ENCODE measurements at regions not wholly inside any gene's neighbourhood (a gene's known extent, or its start where the extent isn't known, plus 50 kb on each side); places are given as distances from the start of the nearest gene placed in this dataset.

GRCh38 chr21:35828161-35828560 lies 232.2 kb downstream of the SETD4 start:
- no peak for DNase-seq
- Histone ChIP-seq H3K36me3 (replicated peaks; ENCODE audit: insufficient read depth, low read length) (no peaks in the 10 kb centered on the region), H3K27me3 (replicated peaks; ENCODE audit: insufficient read depth, low read length) (no peaks in the 10 kb centered on the region), H4K20me1 (ENCODE audit: insufficient read depth, low read length) (no peaks in the 10 kb centered on the region), H3K79me2 (ENCODE audit: low read length) (no peaks in the 10 kb centered on the region), H3K4me1 (ENCODE audit: low read length) (no peaks in the 10 kb centered on the region), H3K4me2 (ENCODE audit: low read depth, low read length) (no peak overlapping the region), H3K27ac (ENCODE audit: low read length) (no peak overlapping the region), H3K9ac (ENCODE audit: low read length) (no peak overlapping the region), H3F3A (ENCODE audit: insufficient read depth, low read length) (no peaks in the 10 kb centered on the region), H3K9me3 (replicated peaks; ENCODE audit: insufficient read depth, low read length) (no peaks in the 10 kb centered on the region), H3K9me2 (replicated peaks; ENCODE audit: insufficient read depth, low read length) (no peaks in the 10 kb centered on the region), H3K4me3 (ENCODE audit: low read length) (no peak overlapping the region), H2AFZ (ENCODE audit: low read length) (no peak overlapping the region)
- no peak for TF ChIP-seq EZH2 (optimal IDR thresholded peaks at IDR 0.05; ENCODE audit: low read depth, low read length)
- no peak for TF ChIP-seq CTCF (IDR thresholded peaks at IDR 0.05; ENCODE audit: low read length)
- TF ChIP-seq EZH2phosphoT487 (IDR thresholded peaks at IDR 0.05; ENCODE audit: low read length) = no peak

- Histone ChIP-seq H3K79me2 (ENCODE audit: low read length) (no peaks in the 10 kb centered on the region), H3K4me1 (ENCODE audit: low read length) (no peaks in the 10 kb centered on the region), H3K9me3 (replicated peaks; ENCODE audit: insufficient read depth, low read length) (no peaks in the 10 kb centered on the region), H3K9ac (ENCODE audit: low read length) (no peak overlapping the region), H3K4me3 (ENCODE audit: low read length) (no peak overlapping the region), H3F3A (ENCODE audit: insufficient read depth, low read length) (no peaks in the 10 kb centered on the region), H2AFZ (ENCODE audit: low read length) (no peak overlapping the region), H4K20me1 (ENCODE audit: insufficient read depth, low read length) (no peaks in the 10 kb centered on the region), H3K4me2 (ENCODE audit: low read depth, low read length) (no peak overlapping the region), H3K9me2 (replicated peaks; ENCODE audit: insufficient read depth, low read length) (no peaks in the 10 kb centered on the region), H3K27ac (ENCODE audit: low read length) (no peak overlapping the region), H3K27me3 (replicated peaks; ENCODE audit: insufficient read depth, low read length) (no peaks in the 10 kb centered on the region), H3K36me3 (replicated peaks; ENCODE audit: insufficient read depth, low read length) (no peaks in the 10 kb centered on the region)
- DNase-seq = no peak
- TF ChIP-seq EZH2 (optimal IDR thresholded peaks at IDR 0.05; ENCODE audit: low read depth, low read length) (no peak), EZH2phosphoT487 (IDR thresholded peaks at IDR 0.05; ENCODE audit: low read length) (no peak), CTCF (IDR thresholded peaks at IDR 0.05; ENCODE audit: low read length) (no peak)
Observed at GRCh38 chr21:35827004-35827403, 233.3 kb downstream of the SETD4 start.

- H3K79me2 ChIP-seq (ENCODE audit: low read length) = no peaks in the 10 kb centered on the region
- H3K36me3 ChIP-seq (replicated peaks; ENCODE audit: insufficient read depth, low read length) = no peaks in the 10 kb centered on the region
- H3K27me3 ChIP-seq (replicated peaks; ENCODE audit: insufficient read depth, low read length) = no peaks in the 10 kb centered on the region
- H3K4me1 ChIP-seq (ENCODE audit: low read length) = no peaks in the 10 kb centered on the region
- H3K4me3 ChIP-seq (ENCODE audit: low read length) = no peak overlapping the region
- no peak overlapping the region for H3K4me2 ChIP-seq (ENCODE audit: low read depth, low read length)
- H3F3A ChIP-seq (ENCODE audit: insufficient read depth, low read length) = no peaks in the 10 kb centered on the region
- no peaks in the 10 kb centered on the region for H3K9me2 ChIP-seq (replicated peaks; ENCODE audit: insufficient read depth, low read length)
- TF ChIP-seq CTCF (IDR thresholded peaks at IDR 0.05; ENCODE audit: low read length) (no peak), EZH2 (optimal IDR thresholded peaks at IDR 0.05; ENCODE audit: low read depth, low read length) (no peak), EZH2phosphoT487 (IDR thresholded peaks at IDR 0.05; ENCODE audit: low read length) (no peak)
- H3K9ac ChIP-seq (ENCODE audit: low read length) = no peak overlapping the region
- H3K9me3 ChIP-seq (replicated peaks; ENCODE audit: insufficient read depth, low read length) = no peaks in the 10 kb centered on the region
- no peak overlapping the region for H3K27ac ChIP-seq (ENCODE audit: low read length)
- DNase-seq = no peak
- no peak overlapping the region for H2AFZ ChIP-seq (ENCODE audit: low read length)
- no peaks in the 10 kb centered on the region for H4K20me1 ChIP-seq (ENCODE audit: insufficient read depth, low read length)
Observed at GRCh38 chr21:35825370-35826353, 234.7 kb downstream of the SETD4 start.
